DMS114 treated with DMSO at 0.1 percent for 48 hours (cell line): ENCODE measurements at regions not wholly inside any gene's neighbourhood (a gene's known extent, or its start where the extent isn't known, plus 50 kb on each side); places are given as distances from the start of the nearest gene placed in this dataset.
"Not testable (repeated sequence)": the region's sequence is repeated elsewhere in the genome, so short reads cannot be mapped to it uniquely, and the experiment has no call there.

ENCODE experiments used
- DNase-seq: peaks from one replicate; lab custom pipeline; 2025; ENCODE audit not compliant: unreplicated experiment; lab: John Stamatoyannopoulos, UW

DNA sequence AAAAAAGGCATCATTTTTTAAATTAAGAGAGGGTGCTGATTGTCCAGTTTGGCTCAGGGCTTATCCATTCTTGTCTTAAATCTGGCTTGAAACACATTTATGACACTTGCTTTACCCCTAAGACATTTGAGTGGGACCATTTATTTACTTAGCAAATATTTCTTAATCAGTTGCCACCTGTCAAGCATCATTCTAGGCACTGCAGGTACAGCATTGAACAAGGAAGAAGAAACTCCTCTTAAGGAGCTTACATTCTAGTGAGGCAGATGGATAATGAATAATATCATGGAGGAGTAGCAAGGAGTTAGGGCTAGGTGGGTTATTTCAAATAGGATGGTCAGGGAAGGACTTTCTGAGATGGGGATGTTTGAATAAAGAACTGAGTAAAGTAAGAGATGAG, 189.8 kb downstream of the UTRN start:
- DNase-seq: no peak

DNA sequence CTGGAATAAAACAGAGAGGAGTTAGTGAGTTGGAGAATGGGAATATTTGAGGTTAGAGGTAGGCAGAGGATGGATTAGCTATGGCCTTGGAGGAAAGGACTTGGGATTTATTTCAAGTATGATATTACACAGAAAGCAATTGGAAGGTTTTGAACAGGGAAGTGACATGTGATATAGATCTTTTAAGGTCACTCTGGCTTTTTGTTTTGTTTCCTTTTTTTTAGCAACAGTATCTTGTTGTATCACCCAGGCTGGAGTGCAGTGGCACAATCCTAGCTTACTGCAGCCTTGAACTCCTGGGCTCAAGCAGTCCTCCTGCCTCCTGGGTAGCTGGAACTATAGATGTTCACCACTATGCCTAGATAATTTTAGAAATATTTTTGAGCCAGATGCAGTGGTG, 190.3 kb downstream of the UTRN start:
- DNase-seq: no peak

DNA sequence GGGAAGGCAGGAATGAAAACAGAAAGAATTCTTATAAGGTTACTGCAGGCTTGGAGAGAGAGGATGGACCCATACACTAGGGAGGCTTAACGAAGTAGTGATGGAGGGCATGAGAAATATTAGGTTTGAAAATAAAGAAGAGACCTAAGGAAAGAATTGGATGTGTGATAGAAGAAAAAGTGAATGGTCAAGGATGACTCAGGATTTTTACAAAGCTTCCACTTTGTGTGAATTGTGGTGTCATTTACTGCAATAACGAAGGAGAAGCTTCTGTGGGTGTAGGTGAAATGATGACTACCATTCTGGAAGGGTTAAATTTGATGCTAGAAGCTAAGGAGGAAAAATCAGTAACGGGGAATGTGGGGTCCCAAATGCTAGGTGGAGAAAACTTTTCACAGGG, 191.2 kb downstream of the UTRN start:
- no peak for DNase-seq

DNA sequence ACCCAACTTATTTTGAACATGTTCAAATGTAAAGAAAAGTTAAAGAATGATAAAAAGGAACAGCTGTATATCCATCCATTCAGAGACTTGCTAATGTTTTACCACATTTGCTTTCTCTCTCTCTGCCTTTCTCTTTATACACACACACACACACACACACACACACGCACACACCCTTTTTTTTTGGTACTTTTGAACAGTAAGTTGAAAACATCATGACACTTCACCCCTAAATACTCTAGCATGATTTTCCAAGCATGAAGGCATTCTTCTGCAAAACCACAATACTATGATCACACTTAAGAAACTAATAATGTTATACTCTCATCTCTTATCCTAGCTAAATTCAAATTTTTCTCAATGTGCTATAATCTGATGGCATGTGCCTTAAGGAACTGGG, 192.3 kb downstream of the UTRN start:
- DNase-seq: no peak

- no peak for DNase-seq
Observed at GRCh38 chr6:144477856-144478255, 192.7 kb downstream of the UTRN start.

GRCh38 chr6:144478483-144478882, 193.3 kb downstream of the UTRN start:
- no peak for DNase-seq

- DNase-seq: no peak
Observed at GRCh38 chr6:144479991-144480390, 194.9 kb downstream of the UTRN start.

- DNase-seq: no peak
Observed at GRCh38 chr6:144480473-144480872, 195.3 kb downstream of the UTRN start.

DNA sequence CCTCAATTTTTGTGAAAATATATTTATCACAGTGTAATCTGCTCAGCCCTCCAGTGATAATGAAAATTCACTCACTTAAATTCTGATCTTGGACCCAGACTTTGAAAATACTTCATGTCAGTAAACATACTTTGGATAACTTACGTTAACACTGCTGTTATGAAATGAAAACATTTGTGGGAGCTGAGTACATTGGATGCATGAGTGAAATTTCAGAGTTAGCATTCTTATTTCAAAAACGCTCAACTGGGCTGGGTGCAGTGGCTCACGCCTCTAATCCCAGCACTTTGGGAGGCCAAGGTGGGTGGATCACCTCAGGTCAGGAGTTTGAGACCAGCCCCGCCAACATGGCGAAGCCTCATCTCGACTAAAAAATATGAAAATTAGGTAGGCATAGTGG, 196.4 kb downstream of the UTRN start:
- no peak for DNase-seq

DNA sequence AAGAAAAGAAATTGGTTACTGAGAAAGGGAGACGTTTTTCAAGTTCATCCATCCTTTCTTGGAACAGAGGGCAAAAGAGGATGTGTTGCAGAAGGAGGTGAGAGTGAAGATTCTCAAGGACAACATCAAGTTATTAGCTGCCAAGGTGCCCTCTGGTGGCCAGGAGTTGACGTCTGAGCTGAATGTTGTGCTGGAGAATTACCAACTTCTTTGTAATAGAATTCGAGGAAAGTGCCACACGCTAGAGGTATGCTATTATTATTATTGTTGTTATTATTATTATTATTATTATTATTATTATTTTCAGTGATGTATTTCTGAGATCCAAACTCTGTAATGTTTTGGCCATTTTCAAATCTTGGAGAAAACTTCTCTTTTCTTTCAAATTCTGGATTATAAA, 197.0 kb downstream of the UTRN start:
- DNase-seq: peak; percentile 43

DNA sequence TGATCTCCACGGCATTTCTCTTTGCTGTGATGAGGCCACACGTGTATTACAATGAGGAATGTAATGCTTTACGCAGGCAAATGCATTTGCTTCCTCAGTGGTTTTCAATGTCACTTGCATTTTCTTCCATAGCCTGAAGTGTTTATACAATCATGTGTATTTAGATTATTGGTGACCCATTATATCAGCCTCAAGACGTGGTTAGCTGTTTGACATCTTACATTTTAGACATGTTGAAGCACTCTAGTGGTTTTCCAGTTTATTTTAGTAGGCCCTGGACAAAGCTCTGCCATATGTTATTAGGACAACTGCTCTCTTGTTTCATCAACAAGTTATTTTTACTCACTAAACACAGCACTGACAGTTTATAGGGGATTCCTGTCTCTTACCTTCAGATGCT, 200.4 kb downstream of the UTRN start:
- no peak for DNase-seq

- DNase-seq: no peak
Observed at GRCh38 chr6:144488590-144488989, 203.5 kb downstream of the UTRN start.

DNA sequence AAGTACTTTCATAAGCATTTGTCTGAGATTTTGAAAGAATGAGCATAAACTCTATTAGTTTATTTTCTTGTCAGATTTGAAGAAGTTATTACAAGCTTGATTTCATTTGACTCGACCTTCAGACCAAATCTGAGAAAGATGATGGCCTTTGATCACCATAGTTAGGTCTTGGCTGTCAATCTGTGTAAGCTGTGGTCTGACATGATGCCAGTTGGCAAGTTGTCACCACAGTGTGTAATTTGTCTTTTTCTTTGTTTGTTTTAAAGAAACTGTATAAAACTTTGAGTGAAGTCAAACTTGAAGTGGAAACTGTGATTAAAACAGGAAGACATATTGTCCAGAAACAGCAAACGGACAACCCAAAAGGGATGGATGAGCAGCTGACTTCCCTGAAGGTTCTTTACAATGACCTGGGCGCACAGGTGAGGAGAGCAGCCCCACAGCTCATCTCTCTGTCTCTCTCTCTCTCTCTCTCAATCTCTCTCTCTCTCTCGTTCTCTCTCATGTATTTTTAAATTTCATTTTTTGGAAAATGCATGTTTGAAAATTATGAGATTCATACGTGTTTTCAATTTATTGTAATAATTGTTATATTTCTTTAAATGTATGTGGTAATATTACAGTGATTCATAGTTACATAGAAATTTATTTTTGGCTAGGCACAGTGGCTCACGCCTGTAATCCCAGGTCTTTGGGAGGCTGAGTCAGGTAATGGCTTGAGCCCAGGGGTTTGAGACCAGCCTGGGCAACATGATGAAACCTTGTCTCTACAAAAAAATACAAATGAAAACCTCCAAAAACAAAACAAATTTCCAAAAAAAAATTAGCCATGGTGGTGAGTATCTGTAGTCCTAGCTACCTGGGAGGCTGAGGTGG, 208.1 kb downstream of the UTRN start:
- DNase-seq: no peak

DNA sequence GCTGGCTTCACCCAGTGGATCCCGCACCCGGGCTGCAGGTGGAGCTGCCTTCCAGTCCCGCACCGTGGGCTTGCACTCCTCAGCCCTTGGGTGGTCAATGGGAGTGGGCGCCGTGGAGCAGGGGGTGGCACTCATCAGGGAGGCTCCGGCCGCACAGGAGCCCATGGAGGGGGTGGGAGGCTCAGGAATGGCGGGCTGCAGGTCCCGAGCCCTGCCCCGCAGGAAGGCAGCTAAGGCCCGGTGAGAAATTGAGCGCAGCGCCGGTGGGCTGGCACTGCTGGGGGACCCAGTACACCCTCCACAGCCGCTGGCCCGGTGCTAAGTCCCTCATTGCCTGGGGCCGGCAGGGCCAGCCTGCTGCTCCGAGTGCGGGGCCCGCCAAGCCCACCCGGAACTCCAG, 209.9 kb downstream of the UTRN start:
- not testable (repeated sequence) for DNase-seq

DNA sequence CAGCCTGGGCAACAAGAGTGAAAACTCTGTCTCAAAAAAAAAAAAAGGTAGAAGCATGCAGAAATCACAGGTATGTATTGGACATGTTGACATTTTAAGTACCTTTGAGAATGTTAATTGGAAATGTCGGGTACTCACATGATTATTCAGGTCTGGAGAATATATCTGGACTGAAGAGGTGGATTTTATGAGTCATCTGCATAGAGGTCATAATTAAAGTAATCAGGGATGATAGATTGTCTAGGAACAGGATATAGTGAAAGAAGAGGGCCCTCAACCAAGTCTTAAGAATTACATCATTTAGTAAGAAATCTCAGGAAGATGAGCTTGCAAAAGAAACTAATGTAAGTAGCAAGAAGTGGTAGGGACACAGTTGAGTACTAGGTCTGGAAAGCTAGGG, 212.5 kb downstream of the UTRN start:
- no peak for DNase-seq

GRCh38 chr6:144500892-144501291, 215.8 kb downstream of the UTRN start:
- no peak for DNase-seq

- not testable (repeated sequence) for DNase-seq
Observed at GRCh38 chr6:144505214-144505613, 220.1 kb downstream of the UTRN start.

DNA sequence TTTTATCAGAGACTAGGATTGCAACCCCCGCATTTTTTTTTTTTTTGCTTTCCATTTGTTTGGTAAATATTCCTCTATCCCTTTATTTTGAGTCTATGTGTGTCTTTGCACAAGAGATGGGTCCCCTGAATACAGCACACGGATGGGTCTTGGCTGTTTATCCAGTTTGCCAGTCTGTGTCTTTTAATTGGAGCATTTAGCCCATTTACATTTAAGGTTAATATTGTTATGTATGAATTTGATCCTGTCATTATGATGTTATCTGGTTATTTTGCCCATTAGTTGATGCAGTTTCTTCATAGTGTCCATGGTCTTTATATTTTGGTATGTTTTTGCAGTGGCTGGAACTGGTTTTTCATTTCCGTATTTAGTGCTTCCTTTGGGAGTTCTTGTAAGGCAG, 220.9 kb downstream of the UTRN start:
- DNase-seq: not testable (repeated sequence)

DNA sequence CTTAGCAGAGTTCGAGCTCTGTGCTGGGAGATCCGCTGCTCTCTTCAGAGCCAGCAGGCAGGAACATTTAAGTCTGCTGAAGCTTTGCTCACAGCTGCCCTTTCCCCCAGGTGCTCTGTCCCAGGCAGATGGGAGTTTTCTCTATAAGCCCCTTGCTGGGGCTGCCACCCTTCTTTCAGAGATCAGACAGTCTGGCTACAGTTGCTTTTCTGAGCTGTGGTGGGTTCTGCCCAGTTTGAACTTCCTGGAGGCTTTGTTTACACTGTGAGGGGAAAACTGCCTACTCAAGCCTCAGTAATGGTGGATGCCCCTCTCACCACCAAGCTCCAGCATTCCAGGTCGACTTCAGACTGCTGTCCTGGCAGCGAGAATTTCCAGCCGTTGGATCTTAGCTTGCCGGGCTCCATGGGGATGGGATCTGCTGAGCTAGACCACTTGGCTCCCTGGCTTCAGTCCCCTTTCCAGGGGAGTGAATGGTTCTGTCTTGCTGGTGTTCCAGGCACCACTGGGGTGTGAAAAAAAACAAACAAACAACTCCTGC, 222.7 kb downstream of the UTRN start:
- DNase-seq: not testable (repeated sequence)

DNA sequence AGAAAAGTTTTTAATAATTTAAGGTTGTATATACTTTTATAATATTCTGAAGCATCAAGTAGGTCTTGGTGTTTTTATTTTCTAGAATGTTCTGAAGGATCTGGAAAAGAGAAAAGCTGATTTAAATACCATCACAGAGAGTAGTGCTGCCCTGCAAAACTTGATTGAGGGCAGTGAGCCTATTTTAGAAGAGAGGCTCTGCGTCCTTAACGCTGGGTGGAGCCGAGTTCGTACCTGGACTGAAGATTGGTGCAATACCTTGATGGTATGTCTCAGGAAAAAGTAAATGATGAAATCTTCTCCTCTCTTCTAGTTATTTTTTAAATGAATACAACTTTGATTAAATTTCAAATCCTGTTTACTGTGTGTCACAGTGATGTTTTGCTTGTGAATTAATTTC, 225.7 kb downstream of the UTRN start:
- no peak for DNase-seq

GRCh38 chr6:144515761-144516160, 230.6 kb downstream of the UTRN start:
- no peak for DNase-seq

- DNase-seq: no peak
Observed at GRCh38 chr6:144519426-144519825, 234.3 kb downstream of the UTRN start.
